ENCODE measurements at regions not wholly inside any gene's neighbourhood (a gene's known extent, or its start where the extent isn't known, plus 50 kb on each side); places are given as distances from the start of the nearest gene placed in this dataset.

- TF ChIP-seq, protein P1, sequence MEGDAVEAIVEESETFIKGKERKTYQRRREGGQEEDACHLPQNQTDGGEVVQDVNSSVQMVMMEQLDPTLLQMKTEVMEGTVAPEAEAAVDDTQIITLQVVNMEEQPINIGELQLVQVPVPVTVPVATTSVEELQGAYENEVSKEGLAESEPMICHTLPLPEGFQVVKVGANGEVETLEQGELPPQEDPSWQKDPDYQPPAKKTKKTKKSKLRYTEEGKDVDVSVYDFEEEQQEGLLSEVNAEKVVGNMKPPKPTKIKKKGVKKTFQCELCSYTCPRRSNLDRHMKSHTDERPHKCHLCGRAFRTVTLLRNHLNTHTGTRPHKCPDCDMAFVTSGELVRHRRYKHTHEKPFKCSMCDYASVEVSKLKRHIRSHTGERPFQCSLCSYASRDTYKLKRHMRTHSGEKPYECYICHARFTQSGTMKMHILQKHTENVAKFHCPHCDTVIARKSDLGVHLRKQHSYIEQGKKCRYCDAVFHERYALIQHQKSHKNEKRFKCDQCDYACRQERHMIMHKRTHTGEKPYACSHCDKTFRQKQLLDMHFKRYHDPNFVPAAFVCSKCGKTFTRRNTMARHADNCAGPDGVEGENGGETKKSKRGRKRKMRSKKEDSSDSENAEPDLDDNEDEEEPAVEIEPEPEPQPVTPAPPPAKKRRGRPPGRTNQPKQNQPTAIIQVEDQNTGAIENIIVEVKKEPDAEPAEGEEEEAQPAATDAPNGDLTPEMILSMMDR (IDR thresholded peaks at IDR 0.05): no peak
- TF ChIP-seq POLR2A (IDR thresholded peaks at IDR 0.05): no peak
Measured at GRCh38 chr9:31335529-31336234, 1048.8 kb upstream of the ACO1 start.

All from testis (tissue), 2 donors.